HG02870 (cell line): ENCODE measurements at regions not wholly inside any gene's neighbourhood (a gene's known extent, or its start where the extent isn't known, plus 50 kb on each side); places are given as distances from the start of the nearest gene placed in this dataset.
"Not testable (repeated sequence)": the region's sequence is repeated elsewhere in the genome, so short reads cannot be mapped to it uniquely, and the experiment has no call there.

Source experiments
- ATAC-seq: cut with Tn5 transposase; IDR thresholded peaks from one replicate; pipeline ENCODE4 v1.9.1; 2021; ENCODE audit warnings: mild to moderate bottlenecking, moderate library complexity; ENCODE audit not compliant: unreplicated experiment

GRCh38 chr10:94123258-94123995 lies 129.7 kb downstream of the PLCE1 start:
- ATAC-seq: no peak

DNA sequence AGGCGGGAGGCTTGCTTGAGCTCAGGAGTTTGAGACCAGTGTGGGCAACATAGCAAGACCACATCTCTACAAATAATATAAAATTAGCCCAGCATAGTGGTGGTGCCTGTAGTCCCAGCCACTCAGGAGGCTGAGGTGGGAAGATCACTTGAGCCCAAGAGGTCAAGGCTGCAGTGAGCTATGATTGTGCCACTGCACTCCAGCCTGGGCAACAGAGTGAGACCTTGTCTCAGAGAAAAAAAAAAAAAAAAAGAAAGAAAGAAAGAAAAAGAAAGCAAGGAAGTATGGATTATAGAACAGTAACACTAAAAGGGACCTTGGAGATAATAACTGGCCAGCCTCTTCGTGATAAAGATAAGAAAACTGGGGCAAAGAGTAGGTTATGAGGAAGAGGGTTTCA lies 130.4 kb downstream of the PLCE1 start:
- ATAC-seq: not testable (repeated sequence)

GRCh38 chr10:94125268-94125667 lies 131.5 kb downstream of the PLCE1 start:
- ATAC-seq: not testable (repeated sequence)

DNA sequence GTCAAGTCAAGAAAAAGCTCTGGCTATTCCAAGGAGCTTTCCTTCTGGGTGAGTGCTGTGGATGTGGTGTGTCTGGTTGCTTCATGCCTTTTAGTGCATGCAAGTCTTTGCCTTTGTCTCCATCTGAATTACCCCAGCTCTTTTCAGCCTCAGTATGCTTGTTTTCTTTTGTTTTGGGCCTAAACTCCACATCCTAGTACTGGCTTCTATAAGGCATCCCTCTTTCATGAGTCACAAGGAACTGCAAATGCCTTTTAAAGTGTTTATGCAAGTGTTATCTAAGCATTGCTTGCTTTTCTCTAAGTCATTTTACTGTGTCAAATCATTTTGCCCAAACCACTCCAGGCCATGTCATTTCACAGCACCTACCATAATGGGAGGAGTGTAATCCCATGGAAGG lies 132.1 kb downstream of the PLCE1 start:
- ATAC-seq: no peak

DNA sequence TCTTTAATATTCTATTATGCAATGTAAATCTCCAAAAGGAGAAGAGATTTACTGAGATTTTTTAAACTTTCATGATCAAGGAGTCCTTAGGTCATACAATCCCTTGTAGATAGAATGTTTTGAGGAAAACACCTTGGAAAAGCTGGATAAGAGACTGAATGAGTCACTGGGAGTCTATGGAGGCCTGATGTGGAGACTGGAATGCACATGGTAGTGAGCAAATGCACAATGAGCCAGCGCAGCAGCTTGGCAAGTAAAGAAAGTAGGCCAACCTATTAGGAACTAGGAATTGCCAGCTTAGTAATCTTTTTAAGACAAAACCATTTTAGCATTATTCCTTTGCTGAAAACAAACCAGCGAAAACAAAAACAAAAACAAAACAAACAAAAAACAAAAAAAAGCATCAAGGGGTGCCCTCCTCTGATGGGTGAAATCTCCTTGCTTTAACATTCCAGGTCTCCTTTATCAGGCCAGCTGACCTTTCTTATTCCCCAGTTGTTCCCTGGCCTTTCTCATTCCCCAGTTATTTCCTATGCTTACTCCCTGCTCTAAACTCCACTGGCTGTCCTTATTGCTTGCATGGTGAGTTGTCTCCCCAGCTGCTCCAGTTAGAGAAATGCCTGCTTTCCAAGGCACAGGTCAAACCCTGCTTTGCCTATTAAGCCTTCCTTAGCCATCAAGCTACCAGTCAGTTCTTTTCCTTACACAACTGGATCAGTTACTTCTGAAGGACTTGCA lies 135.8 kb downstream of the PLCE1 start:
- no peak for ATAC-seq

DNA sequence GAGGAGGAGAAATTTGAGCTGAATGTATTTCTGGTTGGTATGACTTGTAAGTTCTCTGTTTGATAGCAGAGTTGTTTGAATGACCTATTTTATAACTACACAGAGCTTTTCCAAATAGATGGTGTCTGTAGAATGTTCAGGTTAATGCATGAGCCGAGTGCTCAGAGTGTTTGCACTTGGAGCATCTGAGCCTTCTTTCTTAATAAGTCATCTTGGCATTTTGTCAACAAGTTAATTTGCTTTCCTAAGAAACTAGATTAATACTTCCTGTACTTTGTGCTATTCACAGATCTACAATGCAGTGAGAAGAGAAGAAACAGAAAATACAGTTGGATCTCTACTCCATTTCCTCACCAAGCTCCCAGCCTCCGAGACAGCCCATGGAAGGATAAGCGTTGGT lies 138.2 kb downstream of the PLCE1 start:
- ATAC-seq: no peak

DNA sequence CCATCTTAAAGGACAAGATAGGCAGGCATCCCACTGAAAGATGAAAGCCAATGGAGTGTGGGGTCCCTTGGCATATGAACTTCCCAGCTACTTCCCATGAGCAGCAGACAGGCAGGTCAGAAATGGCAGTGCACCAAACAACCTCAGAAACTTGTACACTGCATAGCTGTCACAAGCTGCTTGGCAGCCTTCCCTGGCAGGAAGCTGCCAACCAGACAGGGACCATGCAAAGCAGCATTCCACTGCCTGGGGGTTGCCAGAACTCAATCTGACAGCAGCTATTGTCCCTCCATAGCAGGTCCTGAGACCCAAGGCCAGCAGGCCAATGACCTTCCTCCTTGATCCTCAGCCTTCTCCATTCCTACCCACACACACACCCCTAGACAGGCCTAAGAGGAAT lies 139.5 kb downstream of the PLCE1 start:
- ATAC-seq: no peak

DNA sequence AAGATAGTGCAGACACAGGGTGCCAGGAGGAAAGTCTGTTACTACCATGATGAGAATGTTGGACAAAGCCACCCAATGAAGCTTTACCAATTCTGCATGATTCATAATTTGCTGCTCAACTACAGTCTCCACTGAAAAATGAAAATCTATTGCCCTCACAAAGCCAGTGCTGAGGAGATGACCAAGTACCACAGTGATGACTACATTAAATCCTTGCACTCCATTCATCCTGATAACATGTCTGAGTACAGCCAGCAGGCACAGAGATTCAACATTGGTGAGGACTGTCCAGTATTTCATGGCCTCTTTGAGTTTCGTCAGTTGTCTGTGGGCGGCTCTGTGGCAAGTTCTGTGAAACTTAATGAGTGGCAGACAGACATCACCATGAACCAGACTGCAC lies 144.0 kb downstream of the PLCE1 start:
- ATAC-seq: no peak

DNA sequence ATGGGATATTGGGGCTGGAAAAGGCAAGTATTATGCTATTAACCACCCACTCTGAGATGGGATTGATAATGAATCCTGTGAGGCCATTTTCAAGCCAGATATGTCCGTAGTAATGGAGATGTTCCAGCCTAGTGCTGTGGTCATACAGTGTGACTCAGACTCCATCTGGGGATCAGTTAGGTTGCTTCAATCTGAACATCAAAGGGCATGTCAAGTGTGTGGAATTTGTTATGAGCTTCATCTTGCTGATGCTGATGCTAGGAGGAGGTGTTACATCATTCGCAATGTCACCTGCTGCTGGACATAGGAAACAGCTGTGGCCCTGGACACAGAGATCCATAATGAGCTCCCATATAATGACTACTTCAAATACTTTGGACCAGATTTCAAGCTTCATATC lies 144.7 kb downstream of the PLCE1 start:
- ATAC-seq: no peak

GRCh38 chr10:94143261-94143660 lies 149.5 kb downstream of the PLCE1 start:
- no peak for ATAC-seq

- ATAC-seq: no peak
These were observed 152.6 kb downstream of the PLCE1 start for GRCh38 chr10:94146313-94146712.

GRCh38 chr10:94146746-94147145 lies 153.0 kb downstream of the PLCE1 start:
- ATAC-seq: no peak

- ATAC-seq: no peak
These were observed 156.0 kb downstream of the PLCE1 start for GRCh38 chr10:94149702-94150101.

DNA sequence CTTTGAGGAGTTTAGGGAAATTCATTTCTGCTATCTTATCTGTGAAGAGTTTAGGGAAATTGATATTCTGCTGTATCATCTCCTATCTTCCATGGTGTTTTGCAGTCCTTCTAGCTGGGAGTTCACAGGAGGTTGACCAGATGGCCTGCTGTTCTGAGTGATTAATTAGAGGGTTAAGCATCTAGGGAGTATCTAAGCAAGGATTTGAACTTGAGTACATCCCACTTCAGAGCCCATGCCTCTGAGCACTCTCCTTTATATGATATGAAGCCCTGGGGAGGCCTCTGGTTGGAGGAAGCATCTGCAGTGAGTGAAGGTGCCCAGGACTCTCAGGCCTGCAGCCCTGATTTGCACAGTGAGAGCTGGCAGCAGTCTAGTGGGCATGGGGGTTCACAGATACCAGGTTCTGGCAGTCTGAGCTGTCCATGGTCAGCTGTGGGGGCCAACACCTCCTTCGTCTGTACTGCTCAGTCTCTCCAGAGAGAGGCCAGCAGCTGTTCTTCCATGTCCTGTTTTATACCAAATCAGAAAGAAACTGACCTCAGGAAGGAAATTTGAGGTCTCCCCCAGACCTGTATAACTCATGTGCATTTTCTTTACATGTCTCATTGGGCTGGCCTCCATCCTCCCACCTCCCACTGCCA lies 156.9 kb downstream of the PLCE1 start:
- no peak for ATAC-seq

- no peak for ATAC-seq
These were observed 162.1 kb downstream of the PLCE1 start for GRCh38 chr10:94155722-94156271.

DNA sequence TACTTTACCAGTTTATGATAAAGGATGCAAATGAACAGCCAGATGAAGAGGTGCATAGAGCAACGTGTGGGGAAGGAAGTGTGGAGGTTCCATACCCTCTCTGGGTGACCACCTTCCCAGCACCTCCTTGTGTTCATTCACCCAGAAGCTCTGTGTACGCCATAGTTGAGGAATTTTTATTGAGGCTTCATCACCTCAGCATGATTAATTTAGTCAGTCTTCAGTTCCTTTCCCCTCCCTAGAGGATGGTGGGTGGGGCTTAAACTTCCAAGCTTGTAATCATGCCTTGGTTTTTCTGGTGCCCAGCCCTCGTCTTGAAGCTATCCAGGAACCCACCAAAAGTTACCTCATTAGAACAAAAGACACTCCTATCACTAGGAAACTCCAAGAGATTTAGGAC lies 162.7 kb downstream of the PLCE1 start:
- no peak for ATAC-seq

GRCh38 chr10:94165158-94165611 lies 171.5 kb downstream of the PLCE1 start:
- ATAC-seq: not testable (repeated sequence)

GRCh38 chr10:94172332-94172731 lies 178.6 kb downstream of the PLCE1 start:
- no peak for ATAC-seq

- no peak for ATAC-seq
These were observed 179.9 kb downstream of the PLCE1 start for GRCh38 chr10:94173594-94173993.

DNA sequence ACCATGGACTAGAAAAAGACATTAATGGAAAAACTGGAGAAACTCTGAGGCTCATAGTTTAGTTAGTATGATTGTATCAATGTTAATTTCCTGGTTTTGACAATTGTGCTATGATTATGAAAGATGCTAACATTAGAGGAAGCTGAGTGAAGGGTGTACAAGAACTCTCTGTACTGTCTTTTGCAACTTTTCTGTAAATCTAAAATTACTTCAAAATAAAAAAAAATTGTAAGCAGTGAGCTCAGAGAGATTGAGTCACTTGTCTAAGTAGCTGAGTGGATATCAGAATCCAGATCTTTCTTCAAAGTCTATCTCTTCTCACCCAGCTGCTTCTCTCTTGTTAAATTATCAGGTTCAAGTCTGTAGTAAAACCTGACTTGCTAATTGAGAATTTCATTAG lies 181.1 kb downstream of the PLCE1 start:
- ATAC-seq: no peak

DNA sequence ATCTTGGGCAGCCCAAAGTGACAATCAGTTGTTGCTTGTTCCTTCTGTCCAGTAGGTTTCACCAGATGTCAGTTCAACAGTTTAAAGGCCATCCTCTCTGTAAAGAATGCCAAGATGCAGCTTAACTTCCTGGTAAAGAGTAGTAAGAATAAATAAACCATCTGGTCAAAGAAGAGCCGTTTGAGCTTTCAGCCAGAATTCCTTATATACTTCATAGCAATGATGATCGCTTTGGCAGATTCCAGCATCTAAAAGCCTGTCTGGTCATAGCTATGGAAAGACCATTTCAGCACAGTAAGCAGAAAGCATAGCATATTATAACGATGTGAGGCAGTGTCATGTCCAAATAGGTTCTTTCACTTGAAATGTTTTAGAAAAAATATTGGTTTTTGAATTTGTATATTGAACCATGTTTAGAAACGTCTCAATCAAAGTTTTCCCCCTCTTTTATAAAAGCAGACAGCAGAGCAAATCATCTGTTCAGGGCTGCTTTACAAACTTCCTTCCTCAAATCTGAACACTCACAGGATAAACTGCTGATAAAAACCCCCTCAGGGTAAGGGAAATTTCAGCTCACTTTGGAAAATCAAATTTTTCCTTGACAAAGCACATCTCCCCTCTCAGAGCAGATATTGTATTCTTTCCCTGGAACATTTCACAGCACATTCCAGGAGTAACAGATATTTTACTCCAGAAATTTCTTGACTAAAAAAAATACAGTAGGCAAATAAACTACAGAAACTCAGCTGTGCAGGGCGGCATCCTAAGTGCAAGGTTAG lies 184.1 kb downstream of the NOC3L start:
- ATAC-seq: no peak
